HG03457 (cell line): ENCODE measurements at regions not wholly inside any gene's neighbourhood (a gene's known extent, or its start where the extent isn't known, plus 50 kb on each side); places are given as distances from the start of the nearest gene placed in this dataset.

Experiments
- ATAC-seq: cut with Tn5 transposase; IDR thresholded peaks from one replicate; pipeline ENCODE4 v1.9.1; 2021; ENCODE audit warnings: moderate number of reproducible peaks; ENCODE audit not compliant: unreplicated experiment

DNA sequence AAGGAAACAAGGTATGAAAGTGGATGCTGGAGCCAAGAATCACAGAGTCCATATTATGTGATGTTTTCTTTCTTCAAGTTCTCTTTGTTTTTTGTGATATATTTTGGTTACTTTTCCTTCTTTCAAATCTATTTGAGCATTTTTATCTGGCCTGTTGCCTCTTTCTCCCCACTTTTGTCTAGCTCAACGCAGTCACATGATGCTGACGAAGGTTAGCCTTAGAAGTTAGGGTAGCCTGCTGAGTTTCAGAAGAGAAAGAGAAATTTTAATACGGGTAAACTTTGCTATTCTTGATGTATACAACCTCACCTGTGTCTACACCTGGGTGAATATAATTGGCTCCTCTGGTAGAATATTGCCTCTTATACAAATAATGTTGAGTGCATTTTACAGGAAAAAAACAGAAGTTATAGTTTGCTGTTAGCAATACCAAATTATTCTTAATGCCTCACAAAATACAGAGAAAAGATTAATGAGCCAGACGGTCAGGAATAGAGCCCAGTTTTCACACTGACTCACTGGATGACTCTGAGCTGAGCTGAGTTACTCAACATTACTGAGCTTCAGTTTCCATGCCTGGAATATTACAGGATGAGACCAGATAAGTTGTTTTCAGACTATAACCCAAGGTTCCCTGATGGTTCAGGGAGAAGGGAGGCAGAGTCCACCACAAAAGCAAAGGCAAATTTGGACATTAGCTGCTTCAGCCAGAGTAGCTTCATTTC, 161.6 kb upstream of the BDNF start:
- ATAC-seq, result no peak

GRCh38 chr11:27860811-27861210, 160.6 kb upstream of the BDNF start:
- ATAC-seq, result no peak

GRCh38 chr11:27858866-27859265, 158.6 kb upstream of the BDNF start:
- ATAC-seq, result no peak

DNA sequence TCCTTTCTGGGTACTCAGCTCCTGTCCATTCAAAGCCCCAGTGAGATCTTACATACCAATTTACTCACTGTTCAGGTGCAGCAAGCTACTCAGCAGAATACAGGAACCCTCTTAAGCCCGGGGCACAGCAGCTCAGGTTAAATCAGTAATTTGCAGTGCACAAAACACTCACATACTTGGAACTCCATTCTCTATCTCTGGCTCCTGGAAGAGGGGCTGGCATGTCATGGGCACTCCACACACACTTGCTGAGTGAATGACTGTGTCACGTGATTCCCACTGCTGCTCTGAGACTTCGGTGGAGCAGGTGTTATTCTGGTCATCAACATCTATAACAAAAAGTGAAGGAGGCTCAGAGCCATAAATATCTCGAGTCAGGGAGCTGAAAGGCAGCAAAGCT, 157.3 kb upstream of the BDNF start:
- ATAC-seq, result no peak

DNA sequence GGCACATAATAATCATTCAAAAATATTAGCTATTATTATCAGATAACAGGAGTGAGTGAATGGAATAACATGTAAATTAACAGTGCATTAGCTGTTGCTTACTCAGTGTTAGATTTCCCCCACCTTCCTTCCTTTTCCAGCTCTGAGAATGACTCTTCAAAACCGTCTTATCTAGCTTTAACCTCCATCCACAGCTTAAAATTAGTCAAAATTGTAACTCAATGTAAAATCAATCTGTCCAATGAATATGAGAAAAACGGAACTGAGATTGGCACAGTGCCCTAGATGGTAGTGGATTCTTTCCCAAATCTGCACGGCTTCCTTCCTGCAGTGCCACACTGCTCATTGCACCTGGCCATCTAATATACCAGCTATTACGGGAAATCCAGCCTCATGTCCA, 156.8 kb upstream of the BDNF start:
- no peak for ATAC-seq

DNA sequence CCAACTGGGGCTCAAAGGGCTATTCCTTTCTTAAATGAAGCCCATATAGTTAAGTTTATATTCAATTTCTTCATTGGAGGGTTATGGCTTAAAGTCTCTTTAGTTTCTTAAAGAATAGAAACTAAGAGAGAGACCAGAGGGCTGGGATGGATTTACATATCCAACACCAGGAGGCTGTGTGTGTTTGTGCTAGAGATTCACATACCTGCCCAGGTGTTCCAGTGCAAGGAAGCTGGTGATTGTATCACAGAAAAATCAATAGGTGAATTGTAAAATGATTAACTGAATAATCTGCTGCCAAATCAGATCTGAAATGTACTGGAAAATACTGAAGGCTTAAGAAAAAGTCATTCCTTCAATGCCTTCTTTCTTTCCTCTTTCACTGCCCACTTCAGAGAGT, 148.2 kb upstream of the BDNF start:
- ATAC-seq, result no peak

- no peak for ATAC-seq
Observed at GRCh38 chr11:27847496-27847895, 147.2 kb upstream of the BDNF start.

DNA sequence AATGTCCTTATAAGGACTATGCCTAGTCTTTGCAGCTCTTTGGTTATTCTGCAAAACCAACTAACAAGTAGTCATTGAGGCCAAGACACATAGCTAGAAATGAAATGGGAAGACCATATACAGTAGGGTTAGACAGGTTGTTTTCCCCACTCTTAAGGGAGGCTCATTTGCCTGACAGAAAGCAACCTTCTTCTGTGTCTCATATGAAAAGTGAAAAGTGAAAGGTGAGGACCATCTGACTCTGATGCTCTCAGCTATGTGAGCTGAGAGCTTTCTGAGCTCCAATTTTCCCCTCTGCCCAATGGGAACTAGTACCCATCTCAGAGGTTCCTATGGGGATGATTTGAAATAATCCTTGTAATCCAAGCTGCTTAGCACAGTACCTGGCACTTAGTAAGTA, 142.0 kb upstream of the BDNF start:
- ATAC-seq, result no peak

- no peak for ATAC-seq
Observed at GRCh38 chr11:27841023-27841422, 140.8 kb upstream of the BDNF start.

DNA sequence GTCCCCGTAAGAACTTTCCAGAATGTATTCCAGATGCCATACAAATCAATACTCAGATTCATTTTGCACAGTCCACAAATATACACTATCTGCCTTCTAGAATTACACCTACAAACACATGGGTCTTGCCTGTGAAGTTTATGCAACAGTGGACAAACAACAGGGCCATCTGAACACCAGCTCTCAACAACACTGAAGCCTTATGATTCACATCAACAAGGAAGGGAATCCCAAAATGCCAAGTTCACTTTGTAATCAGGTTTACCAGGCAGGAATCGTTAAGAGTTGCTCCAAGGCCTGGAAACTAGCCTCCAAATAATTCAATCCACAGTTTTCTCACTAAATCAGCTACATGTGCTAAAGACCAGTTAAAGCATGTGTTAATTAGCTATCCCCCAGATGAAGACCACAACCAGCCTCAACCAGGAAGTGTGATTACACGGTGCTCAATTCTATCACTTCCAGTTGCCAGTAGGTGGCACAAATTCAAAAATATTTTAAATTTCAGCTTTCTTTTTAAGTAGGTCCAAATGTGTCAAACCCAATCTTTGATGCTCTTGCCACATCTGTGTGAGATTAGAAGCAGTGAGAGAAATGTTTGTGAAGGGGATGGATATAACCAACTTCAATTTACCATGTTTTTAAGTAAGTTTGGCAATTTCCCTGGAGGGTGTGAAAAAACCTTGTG, 139.1 kb upstream of the BDNF start:
- ATAC-seq, result no peak

DNA sequence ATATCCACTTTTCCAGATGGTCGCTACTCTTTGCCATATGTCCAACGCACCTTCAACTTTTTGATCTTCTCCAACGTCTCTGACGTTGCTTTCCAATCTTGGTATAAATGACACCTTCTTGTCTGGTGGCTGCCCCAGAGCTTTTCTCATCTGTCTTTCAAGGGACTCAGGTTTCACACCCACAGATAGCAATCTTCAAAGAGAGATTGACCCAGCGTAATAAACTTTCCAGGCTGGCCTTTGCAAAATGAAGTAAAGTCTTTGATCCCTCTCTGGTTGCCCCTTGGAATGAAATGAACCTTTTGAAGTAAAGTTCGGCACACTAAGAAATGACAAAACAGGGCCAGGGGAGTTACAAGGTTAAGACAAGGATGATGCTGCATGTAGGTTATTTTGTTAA, 138.4 kb upstream of the BDNF start:
- ATAC-seq, result no peak

DNA sequence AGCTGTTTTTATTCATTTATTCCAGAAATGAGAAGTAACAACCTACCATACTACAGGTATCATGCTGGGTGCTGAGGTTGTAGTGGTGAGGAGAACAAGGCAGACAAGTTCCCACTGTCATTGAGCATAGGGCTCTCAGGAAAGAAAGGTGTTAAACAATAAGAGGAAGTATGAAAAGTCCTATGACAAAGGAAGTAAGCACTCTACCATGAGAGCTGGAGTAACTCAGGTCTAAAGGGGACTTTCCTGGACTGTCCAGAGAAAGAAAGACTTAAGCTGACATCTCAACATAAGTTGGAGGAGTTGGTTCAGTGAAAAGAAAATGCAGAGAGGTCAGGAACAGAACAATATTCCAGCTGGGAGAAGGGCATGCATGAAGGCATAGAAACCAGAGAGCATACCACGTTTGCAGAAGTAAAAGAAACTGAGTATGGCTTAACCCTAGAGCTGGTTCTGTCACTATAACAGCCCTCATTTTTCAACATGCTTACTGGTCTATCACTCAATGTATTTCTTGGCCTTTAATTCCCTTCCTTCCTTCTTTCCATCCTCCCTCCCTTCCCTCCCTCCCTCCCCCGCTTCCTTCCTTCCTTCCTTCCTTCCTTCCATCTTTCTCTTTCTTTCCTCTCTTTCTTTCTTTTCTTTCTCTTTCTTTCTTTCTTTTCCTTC, 137.8 kb upstream of the BDNF start:
- ATAC-seq, result peak; percentile 95

DNA sequence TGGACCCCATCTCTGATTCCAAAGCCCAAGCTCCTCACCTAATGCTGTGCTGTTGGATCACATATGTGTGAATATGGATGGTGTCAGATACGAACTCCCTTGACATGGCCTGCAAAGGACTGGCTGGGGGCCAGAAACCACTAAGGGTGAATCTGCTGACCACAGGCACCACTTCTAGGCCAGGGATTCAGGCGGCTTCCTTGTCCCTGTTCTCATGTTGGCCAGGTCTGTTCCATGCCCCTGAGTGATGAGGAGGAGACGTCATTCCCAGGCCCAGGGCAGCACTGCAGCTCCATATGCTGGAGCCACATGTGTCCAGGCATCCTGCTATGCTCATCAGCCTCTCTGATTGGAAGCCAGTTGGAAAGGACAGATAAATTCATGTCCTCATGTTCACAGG, 130.0 kb upstream of the BDNF start:
- no peak for ATAC-seq

DNA sequence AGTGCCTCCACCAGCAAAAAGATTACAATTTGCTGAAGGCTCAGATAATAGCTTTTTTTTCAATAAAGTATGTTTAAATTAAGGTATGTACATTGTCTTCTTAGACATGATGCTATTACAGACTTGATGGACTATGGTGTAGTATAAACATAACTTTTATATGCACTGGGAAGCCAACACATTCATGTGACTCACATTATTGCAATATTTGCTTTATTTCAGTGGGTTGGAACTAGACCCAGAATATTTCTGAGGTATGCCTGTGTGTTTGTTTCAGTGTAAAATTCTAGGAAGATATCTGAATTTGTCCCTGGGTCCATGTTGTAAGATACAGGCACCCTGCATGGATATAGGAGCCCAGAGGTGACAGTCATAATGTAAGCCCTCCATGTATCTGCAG, 120.0 kb upstream of the BDNF start:
- no peak for ATAC-seq

DNA sequence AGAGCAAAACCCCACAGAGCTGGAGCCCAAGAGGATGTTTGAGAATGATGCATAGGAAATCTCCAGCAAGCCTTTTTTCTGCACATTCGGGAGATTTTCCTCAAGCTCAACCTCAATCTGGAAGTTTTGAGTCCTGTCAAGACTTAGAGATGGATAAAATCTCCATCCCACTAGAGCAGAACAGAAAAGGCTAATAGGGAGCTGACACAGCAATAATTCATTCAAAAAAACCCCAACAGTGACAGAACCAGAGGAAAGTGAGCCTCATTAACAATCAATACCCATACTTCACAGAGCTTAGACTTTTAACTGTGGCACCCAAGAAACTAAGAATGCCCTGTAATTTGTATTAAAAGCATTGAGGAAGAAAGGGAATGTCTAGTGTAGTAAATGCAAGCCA, 115.9 kb upstream of the BDNF start:
- no peak for ATAC-seq

GRCh38 chr11:27812341-27812740, 112.1 kb upstream of the BDNF start:
- ATAC-seq, result no peak

DNA sequence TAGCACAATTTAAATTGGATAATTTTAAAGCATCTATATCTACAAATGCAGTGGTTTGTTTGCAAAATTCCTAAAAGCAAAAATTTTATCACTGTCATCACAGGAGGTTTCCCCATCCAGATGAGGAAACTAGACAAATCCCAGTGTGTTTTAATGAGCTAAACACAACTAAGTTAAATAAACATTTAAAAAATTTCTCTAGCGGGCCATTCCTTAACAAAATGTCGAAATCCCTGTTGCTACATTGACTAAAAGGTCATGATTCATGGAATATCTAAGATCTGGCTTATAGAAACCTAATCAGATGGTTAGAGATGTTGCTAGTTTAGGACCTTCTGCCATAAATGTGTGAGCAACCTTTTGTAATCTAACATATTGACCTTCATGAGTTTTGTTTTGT, 107.3 kb upstream of the BDNF start:
- ATAC-seq, result no peak

GRCh38 chr11:27806122-27806521, 105.9 kb upstream of the BDNF start:
- ATAC-seq, result no peak

DNA sequence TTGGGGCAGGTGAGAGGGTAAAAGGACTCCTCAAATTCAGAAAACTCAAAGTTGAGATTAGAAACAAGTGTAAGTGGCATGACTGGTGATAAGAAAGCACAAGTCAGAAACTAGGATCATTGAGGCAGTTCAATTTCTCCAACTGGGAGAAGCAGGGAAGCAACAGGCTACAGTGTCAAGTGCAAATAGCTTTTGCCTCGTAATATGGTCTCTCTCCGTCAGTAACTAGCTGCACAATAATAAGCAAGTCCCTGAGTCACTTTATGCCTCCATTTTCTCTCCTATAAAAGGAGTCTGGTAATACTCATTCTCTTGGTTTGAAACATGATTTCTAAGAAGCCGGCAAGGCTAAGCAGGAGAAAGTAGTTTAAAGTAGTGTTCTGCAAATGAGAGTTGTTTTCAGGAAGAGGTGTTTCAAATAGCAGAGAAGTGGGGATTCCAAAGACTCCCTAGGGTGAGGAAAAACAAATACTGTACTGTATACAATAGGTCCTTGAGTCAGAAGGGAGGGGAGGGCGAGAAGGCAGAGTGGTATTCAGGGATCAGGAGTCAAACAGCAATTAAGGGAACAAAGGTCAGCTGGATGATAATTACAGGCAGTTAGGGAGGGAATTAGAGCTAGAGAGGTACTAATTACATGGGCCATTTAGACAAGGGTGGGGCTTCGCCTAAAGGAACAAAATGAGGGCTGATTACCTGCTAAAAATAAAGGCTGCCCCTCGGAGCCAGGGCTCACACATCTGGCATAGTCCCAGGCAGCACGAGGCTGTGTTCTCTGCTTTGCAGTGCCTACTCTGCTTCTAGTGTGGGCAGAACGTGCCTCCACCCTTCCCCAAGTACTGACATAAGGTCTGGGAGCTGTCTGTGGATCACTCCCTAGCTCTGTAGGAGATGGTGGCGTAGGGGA, 96.0 kb upstream of the BDNF start:
- ATAC-seq, result no peak

DNA sequence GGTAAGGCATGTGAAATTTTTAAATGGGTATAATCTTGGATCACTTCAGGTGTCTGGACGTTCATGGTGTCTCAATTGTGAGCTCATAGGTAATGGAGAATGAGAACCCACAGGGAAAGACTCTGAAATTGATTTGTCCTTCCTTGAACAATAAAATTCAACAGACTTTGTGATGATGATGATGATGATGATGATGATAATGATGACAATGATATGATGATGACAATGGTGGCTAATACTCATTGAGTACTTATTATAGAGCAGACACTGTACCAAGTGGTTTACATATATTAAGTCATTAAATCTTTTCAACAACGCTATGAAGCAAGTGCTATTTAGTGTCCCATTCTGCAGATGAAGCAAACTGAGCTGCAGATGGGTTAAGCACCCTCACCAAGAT, 86.6 kb upstream of the BDNF start:
- ATAC-seq, result no peak

- no peak for ATAC-seq
Observed at GRCh38 chr11:27786331-27786730, 86.1 kb upstream of the BDNF start.
